Activated CD8-positive, alpha-beta memory T cell treated with anti-CD3 and anti-CD28 coated beads, Interleukin-2, amount 10 ng/mL, durations not matched to agents 7 days and 5 days (primary cell): ENCODE measurements at regions not wholly inside any gene's neighbourhood (a gene's known extent, or its start where the extent isn't known, plus 50 kb on each side); places are given as distances from the start of the nearest gene placed in this dataset.

Experiments used
- ATAC-seq: fragments of 150-1000 bp; cut with Tn5 transposase; one replicate; pipeline ENCODE4 v1.10.0; 2021; ENCODE audit warnings: moderate library complexity
- CTCF ChIA-PET: fragments of 350-600 bp; sonication (Branson Sonifier 250); formaldehyde crosslinking; loops from one replicate; lab custom pipeline; 2021; ENCODE audit warnings: antibody characterized with exemption; lab: Charles Lee
- DNase-seq: peaks from one replicate; pipeline ENCODE4 v3.0.0-alpha.2; 2020
- H3K27ac Mint-ChIP-seq: one replicate; pipeline ENCODE4 v1.8.0; 2021; ENCODE audit warnings: mild to moderate bottlenecking, mixed read lengths
- H3K27me3 Mint-ChIP-seq: one replicate; pipeline ENCODE4 v1.8.0; 2021; ENCODE audit warnings: mixed read lengths
- H3K36me3 Mint-ChIP-seq: one replicate; pipeline ENCODE4 v1.8.0; 2021; ENCODE audit warnings: mild to moderate bottlenecking, mixed read lengths
- H3K4me1 Mint-ChIP-seq: one replicate; pipeline ENCODE4 v1.8.0; 2021; ENCODE audit warnings: mixed read lengths
- H3K4me3 Mint-ChIP-seq: one replicate; pipeline ENCODE4 v1.8.0; 2021; ENCODE audit warnings: mild to moderate bottlenecking, moderate library complexity, mixed read lengths
- H3K9me3 Mint-ChIP-seq: one replicate; pipeline ENCODE4 v1.8.0; 2022; ENCODE audit warnings: low read depth, mixed read lengths

GRCh38 chr20:20972490-20972889, 133.7 kb downstream of the LINC00237 start:
- ATAC-seq = no peak
- no peak for DNase-seq

GRCh38 chr20:20971810-20972209, 134.3 kb downstream of the LINC00237 start:
- CTCF ChIA-PET = interaction anchor here (1.4 kb wide), 1 partner anchor 146 kb away, joined by 3 read pairs; no protein-coding TSS in a partner anchor
- H3K4me3 Mint-ChIP-seq = no peak overlapping the region
- no peaks in the 10 kb centered on the region for H3K36me3 Mint-ChIP-seq

More at GRCh38 chr20:20972490-20972889, 133.7 kb downstream of the LINC00237 start:
- H3K27me3 Mint-ChIP-seq = peaks cover 3% of the 10 kb centered on the region
- H3K4me3 Mint-ChIP-seq = no peak overlapping the region
- no peaks in the 10 kb centered on the region for H3K36me3 Mint-ChIP-seq
- no peaks in the 10 kb centered on the region for H3K4me1 Mint-ChIP-seq
- CTCF ChIA-PET = no interaction called here
- no peak overlapping the region for H3K27ac Mint-ChIP-seq
- H3K9me3 Mint-ChIP-seq = no peaks in the 10 kb centered on the region

GRCh38 chr20:20970841-20971240, 135.3 kb downstream of the LINC00237 start:
- DNase-seq (no peak), ATAC-seq (no peak)
- Mint-ChIP-seq H3K27ac (no peak overlapping the region), H3K4me1 (no peaks in the 10 kb centered on the region), H3K27me3 (peaks cover 3% of the 10 kb centered on the region), H3K36me3 (no peaks in the 10 kb centered on the region), H3K9me3 (no peaks in the 10 kb centered on the region), H3K4me3 (no peak overlapping the region)
- CTCF ChIA-PET = interaction anchor here (1.4 kb wide), 1 partner anchor 147 kb away, joined by 3 read pairs; no protein-coding TSS in a partner anchor

More at GRCh38 chr20:20971810-20972209, 134.3 kb downstream of the LINC00237 start:
- no peaks in the 10 kb centered on the region for H3K4me1 Mint-ChIP-seq
- H3K27me3 Mint-ChIP-seq = peaks cover 3% of the 10 kb centered on the region
- H3K9me3 Mint-ChIP-seq = no peaks in the 10 kb centered on the region
- DNase-seq (no peak), ATAC-seq (no peak)
- no peak overlapping the region for H3K27ac Mint-ChIP-seq

- CTCF ChIA-PET = no interaction called here
- Mint-ChIP-seq H3K4me1 (no peaks in the 10 kb centered on the region), H3K27me3 (peaks cover 3% of the 10 kb centered on the region), H3K4me3 (no peak overlapping the region), H3K9me3 (no peaks in the 10 kb centered on the region), H3K27ac (no peak overlapping the region), H3K36me3 (no peaks in the 10 kb centered on the region)
- no peak for DNase-seq
- no peak for ATAC-seq
Measured at GRCh38 chr20:20969701-20970280, 136.4 kb downstream of the LINC00237 start.

- H3K27me3 Mint-ChIP-seq = peaks cover 3% of the 10 kb centered on the region
- H3K4me3 Mint-ChIP-seq = no peak overlapping the region
- H3K9me3 Mint-ChIP-seq = no peaks in the 10 kb centered on the region
Measured at GRCh38 chr20:20967564-20968184, 138.5 kb downstream of the LINC00237 start.

GRCh38 chr20:20966171-20966570, 140.0 kb downstream of the LINC00237 start:
- Mint-ChIP-seq H3K27ac (no peak overlapping the region), H3K36me3 (no peaks in the 10 kb centered on the region), H3K27me3 (peaks cover 3% of the 10 kb centered on the region), H3K4me3 (no peak overlapping the region), H3K4me1 (no peaks in the 10 kb centered on the region), H3K9me3 (no peaks in the 10 kb centered on the region)
- DNase-seq (no peak), ATAC-seq (no peak)
- CTCF ChIA-PET = no interaction called here

More at GRCh38 chr20:20967564-20968184, 138.5 kb downstream of the LINC00237 start:
- Mint-ChIP-seq H3K27ac (no peak overlapping the region), H3K36me3 (no peaks in the 10 kb centered on the region), H3K4me1 (no peaks in the 10 kb centered on the region)
- ATAC-seq (no peak), DNase-seq (no peak)
- CTCF ChIA-PET = interaction anchor here (1.6 kb wide), 1 partner anchor 268 kb away, joined by 5 read pairs; no protein-coding TSS in a partner anchor

GRCh38 chr20:20959031-20959755, 147.0 kb downstream of the LINC00237 start:
- ATAC-seq = no peak
- Mint-ChIP-seq H3K4me3 (no peak overlapping the region), H3K27me3 (no peaks in the 10 kb centered on the region), H3K27ac (no peak overlapping the region), H3K4me1 (no peaks in the 10 kb centered on the region), H3K9me3 (no peaks in the 10 kb centered on the region), H3K36me3 (no peaks in the 10 kb centered on the region)
- no peak for DNase-seq
- CTCF ChIA-PET = no interaction called here

- CTCF ChIA-PET = no interaction called here
- no peak overlapping the region for H3K4me3 Mint-ChIP-seq
- DNase-seq (no peak), ATAC-seq (no peak)
- H3K27ac Mint-ChIP-seq = no peak overlapping the region
- H3K9me3 Mint-ChIP-seq = no peaks in the 10 kb centered on the region
- H3K36me3 Mint-ChIP-seq = no peaks in the 10 kb centered on the region
- no peaks in the 10 kb centered on the region for H3K27me3 Mint-ChIP-seq
- H3K4me1 Mint-ChIP-seq = no peaks in the 10 kb centered on the region
Measured at GRCh38 chr20:20956513-20956931, 149.6 kb downstream of the LINC00237 start.

GRCh38 chr20:20955892-20956291, 150.3 kb downstream of the LINC00237 start:
- DNase-seq (no peak), ATAC-seq (no peak)
- no peak overlapping the region for H3K27ac Mint-ChIP-seq
- H3K9me3 Mint-ChIP-seq = no peaks in the 10 kb centered on the region
- no peaks in the 10 kb centered on the region for H3K36me3 Mint-ChIP-seq
- H3K4me1 Mint-ChIP-seq = no peaks in the 10 kb centered on the region
- CTCF ChIA-PET = no interaction called here
- H3K27me3 Mint-ChIP-seq = no peaks in the 10 kb centered on the region
- no peak overlapping the region for H3K4me3 Mint-ChIP-seq

- Mint-ChIP-seq H3K36me3 (no peaks in the 10 kb centered on the region), H3K4me1 (no peaks in the 10 kb centered on the region), H3K9me3 (no peaks in the 10 kb centered on the region), H3K27me3 (no peaks in the 10 kb centered on the region), H3K27ac (no peak overlapping the region), H3K4me3 (no peak overlapping the region)
- ATAC-seq (no peak), DNase-seq (no peak)
- CTCF ChIA-PET = no interaction called here
Measured at GRCh38 chr20:20953738-20954618, 152.2 kb downstream of the LINC00237 start.

GRCh38 chr20:20950620-20951019, 155.5 kb downstream of the LINC00237 start:
- DNase-seq = no peak
- H3K27me3 Mint-ChIP-seq = no peaks in the 10 kb centered on the region
- no peaks in the 10 kb centered on the region for H3K36me3 Mint-ChIP-seq
- peaks cover 2% of the 10 kb centered on the region for H3K9me3 Mint-ChIP-seq
- CTCF ChIA-PET = no interaction called here
- no peak overlapping the region for H3K4me3 Mint-ChIP-seq
- ATAC-seq = no peak
- no peaks in the 10 kb centered on the region for H3K4me1 Mint-ChIP-seq
- H3K27ac Mint-ChIP-seq = no peak overlapping the region

GRCh38 chr20:20946122-20946759, 159.9 kb downstream of the LINC00237 start:
- DNase-seq (no peak), ATAC-seq (no peak)
- Mint-ChIP-seq H3K27me3 (no peaks in the 10 kb centered on the region), H3K4me1 (no peaks in the 10 kb centered on the region), H3K36me3 (no peaks in the 10 kb centered on the region), H3K27ac (no peak overlapping the region), H3K9me3 (peaks cover 2% of the 10 kb centered on the region), H3K4me3 (no peak overlapping the region)
- CTCF ChIA-PET = no interaction called here

GRCh38 chr20:20941468-20941889, 164.7 kb downstream of the LINC00237 start:
- no peaks in the 10 kb centered on the region for H3K36me3 Mint-ChIP-seq

More at GRCh38 chr20:20941468-20941889, 164.7 kb downstream of the LINC00237 start:
- ATAC-seq (no peak), DNase-seq (no peak)
- no peaks in the 10 kb centered on the region for H3K9me3 Mint-ChIP-seq
- CTCF ChIA-PET = no interaction called here
- peaks cover 3% of the 10 kb centered on the region for H3K27me3 Mint-ChIP-seq
- H3K27ac Mint-ChIP-seq = no peak overlapping the region
- H3K4me3 Mint-ChIP-seq = no peak overlapping the region
- H3K4me1 Mint-ChIP-seq = no peaks in the 10 kb centered on the region
